ENCODE measurements at regions not wholly inside any gene's neighbourhood (a gene's known extent, or its start where the extent isn't known, plus 50 kb on each side); places are given as distances from the start of the nearest gene placed in this dataset.
"Not testable (repeated sequence)": the region's sequence is repeated elsewhere in the genome, so short reads cannot be mapped to it uniquely, and the experiment has no call there.

- intact Hi-C loops (cut with DNase I): no loop called here
- DNase-seq (no peak), ATAC-seq (no peak)
Measured at GRCh38 chr14:58912287-58912686, 274.5 kb downstream of the DACT1 start.

GRCh38 chr14:58912799-58913432, 275.2 kb downstream of the DACT1 start:
- ATAC-seq (no peak), DNase-seq (no peak)
- intact Hi-C loops (cut with DNase I): no loop called here

- DNase-seq (no peak), ATAC-seq (no peak)
- intact Hi-C loops (cut with DNase I): no loop called here
Measured at GRCh38 chr14:58914279-58914855, 274.1 kb upstream of the DAAM1 start.

- DNase-seq: no peak
- intact Hi-C loops (cut with DNase I): no loop called here
- no peak for ATAC-seq
Measured at GRCh38 chr14:58915646-58916045, 272.8 kb upstream of the DAAM1 start.

- DNase-seq (no peak), ATAC-seq (no peak)
- intact Hi-C loops (cut with DNase I): no loop called here
Measured at GRCh38 chr14:58918066-58918738, 270.3 kb upstream of the DAAM1 start.

- DNase-seq (no peak), ATAC-seq (no peak)
- intact Hi-C loops (cut with DNase I): no loop called here
Measured at GRCh38 chr14:58919217-58919616, 269.2 kb upstream of the DAAM1 start.

GRCh38 chr14:58920230-58920629, 268.2 kb upstream of the DAAM1 start:
- ATAC-seq (no peak), DNase-seq (no peak)
- intact Hi-C loops (cut with DNase I): no loop called here

- ATAC-seq; DNase-seq; intact Hi-C loops (cut with DNase I): not testable (repeated sequence)
Measured at GRCh38 chr14:58922201-58922940, 266.1 kb upstream of the DAAM1 start.

GRCh38 chr14:58923751-58924405, 264.6 kb upstream of the DAAM1 start:
- no peak for DNase-seq
- intact Hi-C loops (cut with DNase I): no loop called here
- no peak for ATAC-seq

GRCh38 chr14:58941629-58942028, 246.8 kb upstream of the DAAM1 start:
- intact Hi-C loops (cut with DNase I): no loop called here
- ATAC-seq: no peak
- no peak for DNase-seq

GRCh38 chr14:58942516-58942915, 246.0 kb upstream of the DAAM1 start:
- ATAC-seq (peak in 1 of 2 donors; percentile 17), DNase-seq (no peak)
- intact Hi-C loops (cut with DNase I): no loop called here

- ATAC-seq: no peak
- no peak for DNase-seq
- intact Hi-C loops (cut with DNase I): no loop called here
Measured at GRCh38 chr14:58944343-58944967, 244.0 kb upstream of the DAAM1 start.

GRCh38 chr14:58944968-58945356, 243.5 kb upstream of the DAAM1 start:
- ATAC-seq (no peak), DNase-seq (no peak)
- intact Hi-C loops (cut with DNase I): no loop called here

GRCh38 chr14:58946431-58946830, 242.0 kb upstream of the DAAM1 start:
- DNase-seq (no peak), ATAC-seq (no peak)
- intact Hi-C loops (cut with DNase I): no loop called here

GRCh38 chr14:58947156-58947555, 241.3 kb upstream of the DAAM1 start:
- intact Hi-C loops (cut with DNase I): no loop called here
- DNase-seq (no peak), ATAC-seq (no peak)

GRCh38 chr14:58947814-58948445, 240.5 kb upstream of the DAAM1 start:
- DNase-seq: no peak
- intact Hi-C loops (cut with DNase I): no loop called here
- ATAC-seq: no peak

- intact Hi-C loops (cut with DNase I): no loop called here
- ATAC-seq (no peak), DNase-seq (no peak)
Measured at GRCh38 chr14:58950555-58950954, 237.9 kb upstream of the DAAM1 start.

- intact Hi-C loops (cut with DNase I): no loop called here
- ATAC-seq: no peak
Measured at GRCh38 chr14:58951143-58951542, 237.3 kb upstream of the DAAM1 start.

GRCh38 chr14:58954052-58954451, 234.4 kb upstream of the DAAM1 start:
- intact Hi-C loops (cut with DNase I): no loop called here
- no peak for DNase-seq
- no peak for ATAC-seq

More at GRCh38 chr14:58951143-58951542, 237.3 kb upstream of the DAAM1 start:
- DNase-seq: no peak

Measured in left cardiac atrium (tissue), 4 donors.